ENCODE measurements at regions not wholly inside any gene's neighbourhood (a gene's known extent, or its start where the extent isn't known, plus 50 kb on each side); places are given as distances from the start of the nearest gene placed in this dataset.

- Histone ChIP-seq H3K4me1 (ENCODE audit: insufficient read depth, low read length) (no peaks in the 10 kb centered on the region), H3K4me3 (ENCODE audit: low read length) (no peak overlapping the region), H3K9me3 (ENCODE audit: low read length) (no peaks in the 10 kb centered on the region), H2AFZ (ENCODE audit: low read depth, low read length) (no peak overlapping the region), H3K36me3 (ENCODE audit: insufficient read depth, low read length) (no peaks in the 10 kb centered on the region), H3K27me3 (ENCODE audit: insufficient read depth, low read length) (no peaks in the 10 kb centered on the region)
These were observed 948.8 kb upstream of the TENM3 start for GRCh38 chr4:181294421-181294820.

- H3K4me3 ChIP-seq (ENCODE audit: low read length) = no peak overlapping the region
- H3K36me3 ChIP-seq (ENCODE audit: insufficient read depth, low read length) = no peaks in the 10 kb centered on the region
- H3K9me3 ChIP-seq (ENCODE audit: low read length) = no peaks in the 10 kb centered on the region
- no peaks in the 10 kb centered on the region for H3K4me1 ChIP-seq (ENCODE audit: insufficient read depth, low read length)
- H2AFZ ChIP-seq (ENCODE audit: low read depth, low read length) = no peak overlapping the region
- H3K27me3 ChIP-seq (ENCODE audit: insufficient read depth, low read length) = no peaks in the 10 kb centered on the region
These were observed 941.2 kb upstream of the TENM3 start for GRCh38 chr4:181301735-181302710.

GRCh38 chr4:181307824-181308223, 935.4 kb upstream of the TENM3 start:
- Histone ChIP-seq H2AFZ (ENCODE audit: low read depth, low read length) (no peak overlapping the region), H3K9me3 (ENCODE audit: low read length) (no peaks in the 10 kb centered on the region)

GRCh38 chr4:181308476-181309312, 934.5 kb upstream of the TENM3 start:
- no peaks in the 10 kb centered on the region for H3K9me3 ChIP-seq (ENCODE audit: low read length)
- no peak overlapping the region for H2AFZ ChIP-seq (ENCODE audit: low read depth, low read length)
- no peaks in the 10 kb centered on the region for H3K36me3 ChIP-seq (ENCODE audit: insufficient read depth, low read length)
- no peaks in the 10 kb centered on the region for H3K27me3 ChIP-seq (ENCODE audit: insufficient read depth, low read length)
- no peak overlapping the region for H3K4me3 ChIP-seq (ENCODE audit: low read length)
- H3K4me1 ChIP-seq (ENCODE audit: insufficient read depth, low read length) = peaks cover 13% of the 10 kb centered on the region

More at GRCh38 chr4:181307824-181308223, 935.4 kb upstream of the TENM3 start:
- Histone ChIP-seq H3K27me3 (ENCODE audit: insufficient read depth, low read length) (no peaks in the 10 kb centered on the region), H3K4me1 (ENCODE audit: insufficient read depth, low read length) (peaks cover 13% of the 10 kb centered on the region), H3K4me3 (ENCODE audit: low read length) (no peak overlapping the region), H3K36me3 (ENCODE audit: insufficient read depth, low read length) (no peaks in the 10 kb centered on the region)

GRCh38 chr4:181312066-181312465, 931.1 kb upstream of the TENM3 start:
- Histone ChIP-seq H2AFZ (ENCODE audit: low read depth, low read length) (no peak overlapping the region), H3K27me3 (ENCODE audit: insufficient read depth, low read length) (no peaks in the 10 kb centered on the region), H3K4me1 (ENCODE audit: insufficient read depth, low read length) (peaks cover 13% of the 10 kb centered on the region), H3K36me3 (ENCODE audit: insufficient read depth, low read length) (no peaks in the 10 kb centered on the region), H3K4me3 (ENCODE audit: low read length) (no peak overlapping the region), H3K9me3 (ENCODE audit: low read length) (no peaks in the 10 kb centered on the region)

- no peak overlapping the region for H3K4me3 ChIP-seq (ENCODE audit: low read length)
- no peaks in the 10 kb centered on the region for H3K4me1 ChIP-seq (ENCODE audit: insufficient read depth, low read length)
- H2AFZ ChIP-seq (ENCODE audit: low read depth, low read length) = no peak overlapping the region
- H3K27me3 ChIP-seq (ENCODE audit: insufficient read depth, low read length) = no peaks in the 10 kb centered on the region
- no peaks in the 10 kb centered on the region for H3K9me3 ChIP-seq (ENCODE audit: low read length)
- no peaks in the 10 kb centered on the region for H3K36me3 ChIP-seq (ENCODE audit: insufficient read depth, low read length)
These were observed 923.6 kb upstream of the TENM3 start for GRCh38 chr4:181319629-181320028.

GRCh38 chr4:181323061-181323460, 920.1 kb upstream of the TENM3 start:
- no peaks in the 10 kb centered on the region for H3K9me3 ChIP-seq (ENCODE audit: low read length)

GRCh38 chr4:181330654-181331201, 912.5 kb upstream of the TENM3 start:
- H3K4me1 ChIP-seq (ENCODE audit: insufficient read depth, low read length) = no peaks in the 10 kb centered on the region
- no peak overlapping the region for H2AFZ ChIP-seq (ENCODE audit: low read depth, low read length)
- H3K36me3 ChIP-seq (ENCODE audit: insufficient read depth, low read length) = no peaks in the 10 kb centered on the region
- H3K4me3 ChIP-seq (ENCODE audit: low read length) = no peak overlapping the region
- H3K9me3 ChIP-seq (ENCODE audit: low read length) = no peaks in the 10 kb centered on the region
- no peaks in the 10 kb centered on the region for H3K27me3 ChIP-seq (ENCODE audit: insufficient read depth, low read length)

More at GRCh38 chr4:181323061-181323460, 920.1 kb upstream of the TENM3 start:
- Histone ChIP-seq H3K36me3 (ENCODE audit: insufficient read depth, low read length) (no peaks in the 10 kb centered on the region), H3K27me3 (ENCODE audit: insufficient read depth, low read length) (no peaks in the 10 kb centered on the region), H3K4me1 (ENCODE audit: insufficient read depth, low read length) (no peaks in the 10 kb centered on the region), H3K4me3 (ENCODE audit: low read length) (no peak overlapping the region), H2AFZ (ENCODE audit: low read depth, low read length) (no peak overlapping the region)

GRCh38 chr4:181331214-181331613, 912.0 kb upstream of the TENM3 start:
- Histone ChIP-seq H3K4me3 (ENCODE audit: low read length) (no peak overlapping the region), H3K9me3 (ENCODE audit: low read length) (no peaks in the 10 kb centered on the region), H3K36me3 (ENCODE audit: insufficient read depth, low read length) (no peaks in the 10 kb centered on the region), H3K4me1 (ENCODE audit: insufficient read depth, low read length) (no peaks in the 10 kb centered on the region), H3K27me3 (ENCODE audit: insufficient read depth, low read length) (no peaks in the 10 kb centered on the region), H2AFZ (ENCODE audit: low read depth, low read length) (no peak overlapping the region)

GRCh38 chr4:181345931-181346330, 897.3 kb upstream of the TENM3 start:
- Histone ChIP-seq H3K4me3 (ENCODE audit: low read length) (no peak overlapping the region), H3K9me3 (ENCODE audit: low read length) (no peaks in the 10 kb centered on the region), H2AFZ (ENCODE audit: low read depth, low read length) (no peak overlapping the region), H3K27me3 (ENCODE audit: insufficient read depth, low read length) (no peaks in the 10 kb centered on the region), H3K36me3 (ENCODE audit: insufficient read depth, low read length) (no peaks in the 10 kb centered on the region), H3K4me1 (ENCODE audit: insufficient read depth, low read length) (peaks cover 13% of the 10 kb centered on the region)

GRCh38 chr4:181350615-181351415, 892.4 kb upstream of the TENM3 start:
- Histone ChIP-seq H3K9me3 (ENCODE audit: low read length) (no peaks in the 10 kb centered on the region), H2AFZ (ENCODE audit: low read depth, low read length) (no peak overlapping the region), H3K4me3 (ENCODE audit: low read length) (no peak overlapping the region), H3K4me1 (ENCODE audit: insufficient read depth, low read length) (peaks cover 29% of the 10 kb centered on the region), H3K36me3 (ENCODE audit: insufficient read depth, low read length) (no peaks in the 10 kb centered on the region), H3K27me3 (ENCODE audit: insufficient read depth, low read length) (no peaks in the 10 kb centered on the region)

GRCh38 chr4:181364504-181364903, 878.7 kb upstream of the TENM3 start:
- Histone ChIP-seq H3K27me3 (ENCODE audit: insufficient read depth, low read length) (no peaks in the 10 kb centered on the region), H2AFZ (ENCODE audit: low read depth, low read length) (no peak overlapping the region), H3K9me3 (ENCODE audit: low read length) (no peaks in the 10 kb centered on the region), H3K4me3 (ENCODE audit: low read length) (no peak overlapping the region), H3K36me3 (ENCODE audit: insufficient read depth, low read length) (no peaks in the 10 kb centered on the region), H3K4me1 (ENCODE audit: insufficient read depth, low read length) (no peaks in the 10 kb centered on the region)

Measured in neuron (in vitro differentiated cells).